SK-N-SH (cell line): ENCODE measurements at regions not wholly inside any gene's neighbourhood (a gene's known extent, or its start where the extent isn't known, plus 50 kb on each side); places are given as distances from the start of the nearest gene placed in this dataset.

Source experiments
- CTCF ChIP-seq: fragments of 200-600 bp; sonication (generic); IDR thresholded peaks from 2 replicates; pipeline ENCODE4 v1.6.1; 2017; ENCODE audit warnings: antibody characterized with exemption, mild to moderate bottlenecking, moderate library complexity
- EP300 ChIP-seq, 2 experiments: IDR thresholded peaks; 2 replicates each; pipeline versions ENCODE4 v1.4.0 to v1.6.1; 2012; ENCODE audit warnings: borderline replicate concordance in 1 of 2, low read depth in 1 of 2, low read length in 1 of 2
- YY1 ChIP-seq: IDR thresholded peaks from 2 replicates; pipeline ENCODE4 v1.4.0; 2012; ENCODE audit warnings: low read depth, mild to moderate bottlenecking

- TF ChIP-seq CTCF, result no peak
- no peak for TF ChIP-seq EP300 (IDR thresholded peaks at IDR 0.05; ENCODE audit: borderline replicate concordance in 1 of 2, low read depth in 1 of 2, low read length in 1 of 2)
- no peak for TF ChIP-seq YY1
These were observed 153.6 kb downstream of the ABCA8 start for GRCh38 chr17:68801335-68802247.
